Thyroid gland (tissue), 4 donors: ENCODE measurements at regions not wholly inside any gene's neighbourhood (a gene's known extent, or its start where the extent isn't known, plus 50 kb on each side); places are given as distances from the start of the nearest gene placed in this dataset.
"Not testable (repeated sequence)": the region's sequence is repeated elsewhere in the genome, so short reads cannot be mapped to it uniquely, and the experiment has no call there.

ENCODE experiments used
- POLR2A ChIP-seq, 2 donors: fragments of 450-650 bp; IDR thresholded peaks; one replicate each; pipeline ENCODE4 v1.6.1; 2017; ENCODE audit warnings: antibody characterized with exemption in 2 of 2, mild to moderate bottlenecking in 2 of 2, moderate library complexity in 1 of 2
- TF ChIP-seq, protein P1 (sequence below), 6 experiments: fragments of 200-600 bp in 3 of 6; fragments of 450-650 bp in 3 of 6; sonication (generic) in 3 of 6; IDR thresholded peaks; one replicate each; pipeline ENCODE4 v1.5.1; 2016 to 2019; ENCODE audit warnings: antibody characterized with exemption in 6 of 6, mild to moderate bottlenecking in 2 of 6, inconsistent platforms in 1 of 6, moderate library complexity in 1 of 6

DNA sequence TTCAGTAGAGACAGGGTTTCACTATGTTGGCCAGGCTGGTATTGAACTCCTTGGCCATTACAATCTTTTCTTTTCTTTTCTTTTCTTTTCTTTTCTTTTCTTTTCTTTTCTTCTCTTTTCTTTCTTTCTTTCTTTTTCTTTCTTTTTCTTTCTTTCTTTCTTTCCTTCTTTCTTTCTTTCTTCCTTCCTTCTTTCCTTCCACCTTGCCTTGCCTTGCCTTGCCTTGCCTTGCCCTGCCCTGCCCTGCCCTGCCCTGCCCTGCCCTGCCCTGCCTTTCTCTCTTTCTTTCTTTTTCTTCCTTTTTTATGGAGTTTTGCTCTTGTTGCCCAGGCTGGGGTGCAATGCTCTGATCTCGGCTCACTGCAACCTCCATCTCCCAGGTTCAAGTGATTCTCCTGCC lies 112.5 kb upstream of the HAO2 start:
- TF ChIP-seq, protein P1, sequence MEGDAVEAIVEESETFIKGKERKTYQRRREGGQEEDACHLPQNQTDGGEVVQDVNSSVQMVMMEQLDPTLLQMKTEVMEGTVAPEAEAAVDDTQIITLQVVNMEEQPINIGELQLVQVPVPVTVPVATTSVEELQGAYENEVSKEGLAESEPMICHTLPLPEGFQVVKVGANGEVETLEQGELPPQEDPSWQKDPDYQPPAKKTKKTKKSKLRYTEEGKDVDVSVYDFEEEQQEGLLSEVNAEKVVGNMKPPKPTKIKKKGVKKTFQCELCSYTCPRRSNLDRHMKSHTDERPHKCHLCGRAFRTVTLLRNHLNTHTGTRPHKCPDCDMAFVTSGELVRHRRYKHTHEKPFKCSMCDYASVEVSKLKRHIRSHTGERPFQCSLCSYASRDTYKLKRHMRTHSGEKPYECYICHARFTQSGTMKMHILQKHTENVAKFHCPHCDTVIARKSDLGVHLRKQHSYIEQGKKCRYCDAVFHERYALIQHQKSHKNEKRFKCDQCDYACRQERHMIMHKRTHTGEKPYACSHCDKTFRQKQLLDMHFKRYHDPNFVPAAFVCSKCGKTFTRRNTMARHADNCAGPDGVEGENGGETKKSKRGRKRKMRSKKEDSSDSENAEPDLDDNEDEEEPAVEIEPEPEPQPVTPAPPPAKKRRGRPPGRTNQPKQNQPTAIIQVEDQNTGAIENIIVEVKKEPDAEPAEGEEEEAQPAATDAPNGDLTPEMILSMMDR (IDR thresholded peaks at IDR 0.05), result not testable (repeated sequence)
- not testable (repeated sequence) for TF ChIP-seq POLR2A (IDR thresholded peaks at IDR 0.05)
